Pons (tissue), 1 donor: ENCODE measurements at regions not wholly inside any gene's neighbourhood (a gene's known extent, or its start where the extent isn't known, plus 50 kb on each side); places are given as distances from the start of the nearest gene placed in this dataset.

Experiments
- DNase-seq: peaks from one replicate; pipeline ENCODE4 v3.0.0-alpha.2; 2016; ENCODE audit warnings: low spot score

GRCh38 chr10:70939441-70940003 lies 51.2 kb upstream of the PCBD1 start:
- no peak for DNase-seq

GRCh38 chr10:70940834-70941568 lies 52.6 kb upstream of the PCBD1 start:
- DNase-seq: no peak

GRCh38 chr10:70942125-70942524 lies 53.8 kb upstream of the PCBD1 start:
- no peak for DNase-seq

- DNase-seq: no peak
Observed at GRCh38 chr10:70942725-70943124, 54.4 kb upstream of the PCBD1 start.

- DNase-seq: no peak
Observed at GRCh38 chr10:70943249-70943648, 54.9 kb upstream of the PCBD1 start.

GRCh38 chr10:70943841-70944466 lies 55.6 kb upstream of the PCBD1 start:
- no peak for DNase-seq

GRCh38 chr10:70950037-70950436 lies 61.7 kb upstream of the PCBD1 start:
- no peak for DNase-seq

- no peak for DNase-seq
Observed at GRCh38 chr10:70950801-70951200, 62.4 kb upstream of the PCBD1 start.

GRCh38 chr10:70952401-70952800 lies 64.0 kb upstream of the PCBD1 start:
- DNase-seq: no peak

- DNase-seq: no peak
Observed at GRCh38 chr10:70952921-70953320, 64.6 kb upstream of the PCBD1 start.

- DNase-seq: no peak
Observed at GRCh38 chr10:70954381-70955176, 66.2 kb upstream of the PCBD1 start.

- no peak for DNase-seq
Observed at GRCh38 chr10:70956029-70956759, 67.8 kb upstream of the PCBD1 start.

GRCh38 chr10:70958396-70958795 lies 70.0 kb upstream of the PCBD1 start:
- DNase-seq: no peak

GRCh38 chr10:70960316-70960715 lies 72.0 kb upstream of the PCBD1 start:
- no peak for DNase-seq

- no peak for DNase-seq
Observed at GRCh38 chr10:70960783-70961570, 72.6 kb upstream of the PCBD1 start.

- no peak for DNase-seq
Observed at GRCh38 chr10:70962686-70963085, 74.3 kb upstream of the PCBD1 start.

- DNase-seq: no peak
Observed at GRCh38 chr10:70963271-70963670, 74.9 kb upstream of the PCBD1 start.

- no peak for DNase-seq
Observed at GRCh38 chr10:70964245-70964644, 75.9 kb upstream of the PCBD1 start.

GRCh38 chr10:70964881-70965280 lies 76.5 kb upstream of the PCBD1 start:
- no peak for DNase-seq

- no peak for DNase-seq
Observed at GRCh38 chr10:70965566-70965965, 77.2 kb upstream of the PCBD1 start.
